ENCODE measurements at regions not wholly inside any gene's neighbourhood (a gene's known extent, or its start where the extent isn't known, plus 50 kb on each side); places are given as distances from the start of the nearest gene placed in this dataset.

DNA sequence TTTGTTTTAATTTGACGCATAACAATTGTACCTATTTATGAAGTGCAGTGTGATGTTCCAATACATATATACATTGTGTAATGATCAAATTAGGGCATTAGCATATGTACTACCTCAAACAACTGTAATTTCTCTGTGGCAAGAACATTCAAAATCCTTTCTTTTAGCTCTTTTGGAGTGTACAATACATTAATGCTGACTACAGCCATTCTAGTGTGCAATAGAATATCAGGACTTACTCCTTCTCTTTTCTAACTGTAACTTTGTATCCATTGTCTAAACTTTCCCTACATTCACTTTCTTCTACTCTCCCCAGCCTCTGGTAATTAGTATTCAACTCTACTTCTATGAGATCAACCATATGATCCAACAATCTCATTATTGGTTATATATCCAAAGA lies 1177.4 kb downstream of the KCNT2 start:
- no peaks in the 10 kb centered on the region for H3K36me3 ChIP-seq
- H3K27me3 ChIP-seq: no peaks in the 10 kb centered on the region
- no peak overlapping the region for H3K4me3 ChIP-seq
- H3K27ac ChIP-seq: no peak overlapping the region
- intact Hi-C loops (cut with DNase I): no loop called here
- TF ChIP-seq, protein P1, sequence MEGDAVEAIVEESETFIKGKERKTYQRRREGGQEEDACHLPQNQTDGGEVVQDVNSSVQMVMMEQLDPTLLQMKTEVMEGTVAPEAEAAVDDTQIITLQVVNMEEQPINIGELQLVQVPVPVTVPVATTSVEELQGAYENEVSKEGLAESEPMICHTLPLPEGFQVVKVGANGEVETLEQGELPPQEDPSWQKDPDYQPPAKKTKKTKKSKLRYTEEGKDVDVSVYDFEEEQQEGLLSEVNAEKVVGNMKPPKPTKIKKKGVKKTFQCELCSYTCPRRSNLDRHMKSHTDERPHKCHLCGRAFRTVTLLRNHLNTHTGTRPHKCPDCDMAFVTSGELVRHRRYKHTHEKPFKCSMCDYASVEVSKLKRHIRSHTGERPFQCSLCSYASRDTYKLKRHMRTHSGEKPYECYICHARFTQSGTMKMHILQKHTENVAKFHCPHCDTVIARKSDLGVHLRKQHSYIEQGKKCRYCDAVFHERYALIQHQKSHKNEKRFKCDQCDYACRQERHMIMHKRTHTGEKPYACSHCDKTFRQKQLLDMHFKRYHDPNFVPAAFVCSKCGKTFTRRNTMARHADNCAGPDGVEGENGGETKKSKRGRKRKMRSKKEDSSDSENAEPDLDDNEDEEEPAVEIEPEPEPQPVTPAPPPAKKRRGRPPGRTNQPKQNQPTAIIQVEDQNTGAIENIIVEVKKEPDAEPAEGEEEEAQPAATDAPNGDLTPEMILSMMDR (IDR thresholded peaks at IDR 0.05): no peak
- H3K4me1 ChIP-seq: no peaks in the 10 kb centered on the region
- DNase-seq (no peak), ATAC-seq (no peak)
- no peaks in the 10 kb centered on the region for H3K9me3 ChIP-seq

- ATAC-seq (no peak), DNase-seq (no peak)
- H3K9me3 ChIP-seq: no peaks in the 10 kb centered on the region
- intact Hi-C loops (cut with DNase I): no loop called here
- H3K4me1 ChIP-seq: no peaks in the 10 kb centered on the region
- no peaks in the 10 kb centered on the region for H3K36me3 ChIP-seq
- no peaks in the 10 kb centered on the region for H3K27me3 ChIP-seq
- no peak overlapping the region for H3K4me3 ChIP-seq
- TF ChIP-seq, protein P1 (IDR thresholded peaks at IDR 0.05): no peak
- H3K27ac ChIP-seq: no peak overlapping the region
Measured at GRCh38 chr1:195428927-195429326, 1179.3 kb downstream of the KCNT2 start.

- H3K27ac ChIP-seq: no peak overlapping the region
- no peaks in the 10 kb centered on the region for H3K36me3 ChIP-seq
- H3K4me3 ChIP-seq: no peak overlapping the region
- H3K9me3 ChIP-seq: peaks cover 0 to 2% of the 10 kb centered on the region in 2 donors
- no peaks in the 10 kb centered on the region for H3K27me3 ChIP-seq
- DNase-seq (no peak), ATAC-seq (no peak)
- H3K4me1 ChIP-seq: no peaks in the 10 kb centered on the region
- TF ChIP-seq, protein P1 (IDR thresholded peaks at IDR 0.05): no peak
- intact Hi-C loops (cut with DNase I): no loop called here
Measured at GRCh38 chr1:195415584-195415983, 1192.7 kb downstream of the KCNT2 start.

DNA sequence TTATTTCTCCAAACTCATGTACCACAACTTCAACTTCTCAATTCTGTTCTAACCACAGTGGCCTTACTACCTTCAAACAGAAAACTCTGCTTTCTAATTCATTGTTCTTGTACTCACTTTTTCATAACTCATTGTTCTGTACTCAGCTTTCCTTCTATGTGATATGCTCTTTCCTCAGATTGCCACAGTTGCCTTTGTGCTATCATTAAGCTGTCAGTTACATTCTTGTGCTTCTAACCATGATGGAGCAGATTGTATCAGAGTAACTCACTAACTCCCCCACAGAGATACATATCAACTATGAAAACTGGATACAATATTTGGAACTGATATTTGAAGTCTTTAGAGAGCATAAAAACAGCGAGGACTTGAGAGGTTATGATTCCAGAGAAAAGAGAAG lies 1213.7 kb downstream of the KCNT2 start:
- intact Hi-C loops (cut with DNase I): no loop called here
- no peak for ATAC-seq
- Histone ChIP-seq H3K36me3 (no peaks in the 10 kb centered on the region), H3K9me3 (peaks cover 0 to 10% of the 10 kb centered on the region in 2 donors), H3K4me1 (no peaks in the 10 kb centered on the region), H3K4me3 (no peak overlapping the region), H3K27me3 (no peaks in the 10 kb centered on the region), H3K27ac (no peak overlapping the region)
- no peak for DNase-seq
- TF ChIP-seq, protein P1 (IDR thresholded peaks at IDR 0.05): no peak

DNA sequence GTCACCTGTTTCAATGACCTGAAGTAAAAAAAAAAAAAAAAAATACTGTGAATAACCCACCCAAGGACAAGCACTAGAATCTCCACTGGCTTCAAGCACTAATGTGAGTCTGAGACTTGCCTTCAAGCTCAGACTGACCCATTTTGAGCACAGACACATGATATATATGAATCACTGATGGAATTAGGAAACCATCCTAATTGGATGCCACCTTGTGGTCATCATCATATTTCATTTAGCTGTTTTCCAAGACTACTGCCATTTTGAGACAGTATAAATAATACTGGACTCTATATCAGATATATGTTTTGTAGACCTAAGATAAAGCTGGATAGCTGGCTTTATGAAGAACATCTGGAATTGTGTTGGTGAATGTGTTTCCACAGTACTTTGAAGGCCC lies 1232.0 kb downstream of the KCNT2 start:
- DNase-seq (no peak), ATAC-seq (no peak)
- Histone ChIP-seq H3K4me1 (no peaks in the 10 kb centered on the region), H3K4me3 (no peak overlapping the region), H3K27ac (no peak overlapping the region), H3K27me3 (no peaks in the 10 kb centered on the region), H3K9me3 (no peaks in the 10 kb centered on the region), H3K36me3 (no peaks in the 10 kb centered on the region)
- TF ChIP-seq, protein P1 (IDR thresholded peaks at IDR 0.05): no peak
- intact Hi-C loops (cut with DNase I): no loop called here

Data from left lung (tissue), 4 donors.